GM23338 (cell line): ENCODE measurements at regions not wholly inside any gene's neighbourhood (a gene's known extent, or its start where the extent isn't known, plus 50 kb on each side); places are given as distances from the start of the nearest gene placed in this dataset.

ENCODE experiments used
- CREB1 ChIP-seq: fragments of 250-450 bp; sonication (Bioruptor Pico); IDR thresholded peaks from 2 replicates; pipeline ENCODE4 v1.5.0; 2020; ENCODE audit warnings: low read depth, mild to moderate bottlenecking, moderate library complexity
- CTCF ChIP-seq, 2 experiments: fragments of 200-600 bp in 1 of 2; sonication (generic) in 1 of 2; conservative IDR thresholded peaks; 2 replicates each; pipeline versions ENCODE4 v1.5.1 to v1.6.1; 2016 to 2017; ENCODE audit warnings: antibody characterized with exemption in 2 of 2, low read depth in 2 of 2, mild to moderate bottlenecking in 2 of 2, moderate library complexity in 1 of 2
- ETS1 ChIP-seq: IDR thresholded peaks from 2 replicates; pipeline ENCODE4 v1.6.1; 2016; ENCODE audit warnings: antibody characterized with exemption
- EZH2 ChIP-seq: fragments of 200-600 bp; sonication (generic); IDR thresholded peaks from one replicate; pipeline ENCODE4 v1.8.0; 2017; ENCODE audit warnings: antibody characterized with exemption, mild to moderate bottlenecking, low read depth; ENCODE audit not compliant: unreplicated experiment
- EZH2phosphoT487 ChIP-seq: fragments of 200-600 bp; sonication (generic); IDR thresholded peaks from one replicate; pipeline ENCODE4 v1.8.1; 2018; ENCODE audit warnings: antibody characterized with exemption; ENCODE audit not compliant: unreplicated experiment
- JUNB ChIP-seq: IDR thresholded peaks from one replicate; pipeline ENCODE4 v1.6.1; 2016; ENCODE audit warnings: antibody characterized with exemption; ENCODE audit not compliant: unreplicated experiment
- NANOG ChIP-seq: IDR thresholded peaks from 2 replicates; pipeline ENCODE4 v1.6.1; 2016; ENCODE audit warnings: antibody characterized with exemption, borderline replicate concordance
- POLR2AphosphoS5 ChIP-seq: IDR thresholded peaks from 2 replicates; pipeline ENCODE4 v1.6.1; 2016; ENCODE audit warnings: antibody characterized with exemption, low read depth
- REST ChIP-seq: IDR thresholded peaks from one replicate; pipeline ENCODE4 v1.6.1; 2018; ENCODE audit warnings: antibody characterized with exemption; ENCODE audit not compliant: unreplicated experiment
- STAT1 ChIP-seq: IDR thresholded peaks from one replicate; pipeline ENCODE4 v1.6.1; 2016; ENCODE audit warnings: antibody characterized with exemption; ENCODE audit not compliant: unreplicated experiment
- ZNF114 ChIP-seq: fragments of 250-450 bp; sonication (Bioruptor Pico); IDR thresholded peaks from 2 replicates; pipeline ENCODE4 v1.5.0; 2020; ENCODE audit warnings: mild to moderate bottlenecking, moderate library complexity
- ZNF462 ChIP-seq: fragments of 250-450 bp; sonication (Bioruptor Pico); IDR thresholded peaks from 2 replicates; pipeline ENCODE4 v1.5.0; 2020; ENCODE audit warnings: mild to moderate bottlenecking, moderate library complexity

GRCh38 chr4:181004056-181004455 lies 1239.1 kb upstream of the TENM3 start:
- TF ChIP-seq CTCF (conservative IDR thresholded peaks at IDR 0.05; ENCODE audit: low read depth in 2 of 2) (no peak), POLR2AphosphoS5 (no peak), EZH2phosphoT487 (no peak), EZH2 (no peak), CREB1 (CRISPR knock-in tag) (no peak), ZNF114 (CRISPR knock-in tag) (no peak), REST (no peak), NANOG (no peak), JUNB (no peak), ETS1 (no peak), STAT1 (no peak), ZNF462 (CRISPR knock-in tag) (no peak)
